ENCODE measurements at regions not wholly inside any gene's neighbourhood (a gene's known extent, or its start where the extent isn't known, plus 50 kb on each side); places are given as distances from the start of the nearest gene placed in this dataset.

DNA sequence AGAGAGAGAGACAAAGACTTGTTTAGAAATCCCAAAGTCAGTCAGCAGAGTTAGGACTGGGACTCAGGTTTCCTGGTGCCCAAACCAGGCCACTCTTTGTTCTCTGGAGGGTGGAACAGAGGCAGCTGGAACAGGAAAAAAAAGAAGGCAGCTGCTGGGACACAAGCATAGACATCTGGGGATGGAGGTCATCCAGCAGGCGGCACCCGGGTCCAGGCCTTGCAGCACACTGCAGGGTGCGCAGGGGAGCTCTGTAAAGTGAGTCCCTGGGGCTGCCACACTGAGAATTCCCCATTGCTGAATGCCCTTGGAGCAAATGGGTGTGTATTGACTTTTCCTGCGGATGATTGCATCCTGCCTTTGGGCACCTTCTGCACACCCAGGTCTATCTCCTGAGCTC is 222.9 kb upstream of the CSF3R start:
- TF ChIP-seq, protein P1, sequence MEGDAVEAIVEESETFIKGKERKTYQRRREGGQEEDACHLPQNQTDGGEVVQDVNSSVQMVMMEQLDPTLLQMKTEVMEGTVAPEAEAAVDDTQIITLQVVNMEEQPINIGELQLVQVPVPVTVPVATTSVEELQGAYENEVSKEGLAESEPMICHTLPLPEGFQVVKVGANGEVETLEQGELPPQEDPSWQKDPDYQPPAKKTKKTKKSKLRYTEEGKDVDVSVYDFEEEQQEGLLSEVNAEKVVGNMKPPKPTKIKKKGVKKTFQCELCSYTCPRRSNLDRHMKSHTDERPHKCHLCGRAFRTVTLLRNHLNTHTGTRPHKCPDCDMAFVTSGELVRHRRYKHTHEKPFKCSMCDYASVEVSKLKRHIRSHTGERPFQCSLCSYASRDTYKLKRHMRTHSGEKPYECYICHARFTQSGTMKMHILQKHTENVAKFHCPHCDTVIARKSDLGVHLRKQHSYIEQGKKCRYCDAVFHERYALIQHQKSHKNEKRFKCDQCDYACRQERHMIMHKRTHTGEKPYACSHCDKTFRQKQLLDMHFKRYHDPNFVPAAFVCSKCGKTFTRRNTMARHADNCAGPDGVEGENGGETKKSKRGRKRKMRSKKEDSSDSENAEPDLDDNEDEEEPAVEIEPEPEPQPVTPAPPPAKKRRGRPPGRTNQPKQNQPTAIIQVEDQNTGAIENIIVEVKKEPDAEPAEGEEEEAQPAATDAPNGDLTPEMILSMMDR (conservative IDR thresholded peaks at IDR 0.05; ENCODE audit: low read depth, low read length): no peak
- no peak for TF ChIP-seq EZH2 (IDR thresholded peaks at IDR 0.05; ENCODE audit: borderline replicate concordance, low read depth, low read length, poor library complexity, severe bottlenecking)

Measured in A673 (cell line).